Muscle layer of duodenum (tissue), 2 donors: ENCODE measurements at regions not wholly inside any gene's neighbourhood (a gene's known extent, or its start where the extent isn't known, plus 50 kb on each side); places are given as distances from the start of the nearest gene placed in this dataset.
"Not testable (repeated sequence)": the region's sequence is repeated elsewhere in the genome, so short reads cannot be mapped to it uniquely, and the experiment has no call there.

ENCODE experiments used
- H3K27ac ChIP-seq: one replicate; pipeline ENCODE4 v1.7.0; 2013; ENCODE audit warnings: mild to moderate bottlenecking, low read length
- H3K27me3 ChIP-seq: one replicate; pipeline ENCODE4 v1.7.0; 2013; ENCODE audit warnings: low read depth, mild to moderate bottlenecking, control low read depth, low read length
- H3K36me3 ChIP-seq, 2 donors: one replicate each; pipeline ENCODE4 v1.7.0; 2013; ENCODE audit warnings: low read length in 2 of 2, control low read depth in 1 of 2, mild to moderate bottlenecking in 1 of 2; ENCODE audit not compliant: insufficient read depth in 2 of 2, control insufficient read depth in 1 of 2
- H3K4me1 ChIP-seq, 2 donors: one replicate each; pipeline ENCODE4 v1.7.0; 2013; ENCODE audit warnings: low read length in 2 of 2, mild to moderate bottlenecking in 2 of 2, control low read depth in 1 of 2, moderate library complexity in 1 of 2; ENCODE audit not compliant: insufficient read depth in 2 of 2, control insufficient read depth in 1 of 2
- H3K4me3 ChIP-seq, 2 donors: one replicate each; pipeline ENCODE4 v1.7.0; 2013; ENCODE audit warnings: low read length in 2 of 2, low read depth in 1 of 2, mild to moderate bottlenecking in 1 of 2
- H3K9me3 ChIP-seq, 2 donors: one replicate each; pipeline ENCODE4 v1.7.0; 2013; ENCODE audit warnings: low read length in 2 of 2, control low read depth in 1 of 2, mild to moderate bottlenecking in 1 of 2; ENCODE audit not compliant: control insufficient read depth in 1 of 2
- donor health status: healthy.

DNA sequence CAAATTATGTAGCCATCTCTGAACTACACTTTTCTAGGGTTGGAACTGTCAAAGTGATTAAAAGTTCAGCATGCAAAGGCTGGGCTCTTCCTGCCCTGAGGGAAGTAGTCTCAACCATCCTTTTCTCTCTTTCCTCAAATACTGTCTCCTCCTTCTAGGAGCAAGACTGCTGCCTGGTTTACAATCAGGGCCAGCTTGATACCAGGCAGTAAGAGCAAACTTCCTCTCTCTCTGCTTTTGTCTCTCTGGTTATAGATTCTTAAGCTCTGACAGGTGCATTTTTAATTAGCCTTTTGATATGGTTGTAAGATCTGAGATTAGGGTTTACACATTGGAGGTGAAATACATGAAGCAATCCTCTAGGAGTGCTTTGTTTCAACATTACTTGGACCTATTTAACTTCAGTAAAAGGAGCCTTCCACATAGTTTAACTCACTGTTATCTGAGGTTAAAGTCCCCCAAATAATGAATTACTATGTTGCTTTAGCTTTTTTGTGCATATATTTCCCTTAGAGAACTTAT, 436.1 kb downstream of the SPATA31D1 start:
- Histone ChIP-seq H3K4me1 (no peaks in the 10 kb centered on the region), H3K36me3 (no peaks in the 10 kb centered on the region), H3K9me3 (no peaks in the 10 kb centered on the region), H3K27me3 (no peaks in the 10 kb centered on the region), H3K4me3 (no peak overlapping the region), H3K27ac (no peak overlapping the region)

DNA sequence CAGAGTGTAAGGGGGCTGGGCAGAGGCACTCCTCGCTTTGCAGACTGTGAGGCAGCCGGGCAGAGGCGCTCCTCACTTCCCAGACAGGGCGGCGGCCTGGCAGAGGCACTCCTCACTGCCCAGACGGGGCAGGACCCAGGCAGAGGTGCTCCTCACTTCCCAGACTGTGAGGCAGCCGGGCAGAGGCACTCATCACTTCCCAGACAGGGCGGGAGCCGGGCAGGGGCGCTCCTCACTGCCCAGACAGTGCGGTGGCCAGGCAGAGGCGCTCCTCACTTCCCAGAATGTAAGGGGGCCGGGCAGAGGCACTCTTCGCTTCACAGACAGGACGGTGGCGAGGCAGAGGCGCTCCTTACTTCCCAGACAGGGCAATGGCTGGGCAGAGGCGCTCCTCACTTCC, 442.5 kb downstream of the SPATA31D1 start:
- no peaks in the 10 kb centered on the region for H3K4me1 ChIP-seq
- H3K36me3 ChIP-seq: no peaks in the 10 kb centered on the region
- H3K9me3 ChIP-seq: peaks cover 0 to 3% of the 10 kb centered on the region in 2 donors
- H3K4me3 ChIP-seq: no peak overlapping the region
- no peak overlapping the region for H3K27ac ChIP-seq
- H3K27me3 ChIP-seq: no peaks in the 10 kb centered on the region

DNA sequence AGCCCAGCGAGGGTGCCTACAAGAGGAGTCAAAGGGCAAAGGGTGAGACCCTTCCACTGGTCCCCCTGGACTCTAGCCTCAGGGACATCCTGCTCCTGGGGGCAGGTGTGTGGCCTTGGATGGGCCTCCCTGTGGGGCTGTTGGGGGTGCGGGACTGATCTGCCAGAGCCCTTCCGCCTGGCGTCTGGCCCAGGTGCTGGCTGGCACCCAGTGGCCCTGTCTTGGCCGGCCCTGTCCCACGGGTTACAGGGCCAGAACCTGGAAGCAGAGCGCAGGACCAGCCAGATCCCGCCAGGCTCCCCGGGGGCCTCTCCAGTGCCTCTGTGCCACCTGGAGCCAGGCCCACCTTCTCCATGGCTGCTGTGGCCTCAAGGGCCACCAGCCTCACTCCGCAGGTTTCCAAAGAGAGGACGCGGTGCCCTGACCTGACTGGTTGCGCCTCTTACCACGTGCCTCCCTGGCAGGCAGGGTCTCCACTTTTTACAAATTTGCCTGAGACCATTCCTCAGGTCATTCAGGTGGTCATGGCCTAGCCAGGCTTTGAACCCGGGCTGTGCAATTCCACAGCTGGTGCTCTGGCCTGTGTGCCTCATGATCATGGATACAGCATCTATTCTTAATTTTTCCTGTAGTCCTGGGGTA, 444.8 kb downstream of the SPATA31D1 start:
- H3K27me3 ChIP-seq, H3K4me1 ChIP-seq, H3K36me3 ChIP-seq, H3K9me3 ChIP-seq, H3K4me3 ChIP-seq, H3K27ac ChIP-seq: not testable (repeated sequence)

DNA sequence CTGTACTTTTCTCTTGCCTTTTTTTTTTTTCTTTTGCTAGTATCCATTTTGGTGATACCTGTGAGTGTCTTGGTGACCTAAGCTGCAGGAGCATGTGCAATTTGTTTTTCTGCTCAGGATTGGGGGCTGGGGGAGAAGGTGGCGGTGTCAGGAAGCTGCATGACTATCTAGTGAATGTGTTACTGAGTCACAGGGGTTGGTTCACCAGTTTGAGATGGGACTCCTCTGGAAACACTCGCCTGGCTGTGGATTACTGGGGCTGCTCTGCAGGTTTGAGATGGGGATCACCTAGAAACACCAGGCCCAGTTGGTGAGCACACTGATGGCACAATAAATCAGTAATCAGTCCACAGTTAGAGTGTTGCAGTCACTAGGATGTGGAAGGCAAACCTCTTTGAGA, 447.9 kb downstream of the SPATA31D1 start:
- no peak overlapping the region for H3K4me3 ChIP-seq
- no peaks in the 10 kb centered on the region for H3K27me3 ChIP-seq
- H3K4me1 ChIP-seq: no peaks in the 10 kb centered on the region
- H3K9me3 ChIP-seq: peaks cover 0 to 16% of the 10 kb centered on the region in 2 donors
- no peaks in the 10 kb centered on the region for H3K36me3 ChIP-seq
- no peak overlapping the region for H3K27ac ChIP-seq

DNA sequence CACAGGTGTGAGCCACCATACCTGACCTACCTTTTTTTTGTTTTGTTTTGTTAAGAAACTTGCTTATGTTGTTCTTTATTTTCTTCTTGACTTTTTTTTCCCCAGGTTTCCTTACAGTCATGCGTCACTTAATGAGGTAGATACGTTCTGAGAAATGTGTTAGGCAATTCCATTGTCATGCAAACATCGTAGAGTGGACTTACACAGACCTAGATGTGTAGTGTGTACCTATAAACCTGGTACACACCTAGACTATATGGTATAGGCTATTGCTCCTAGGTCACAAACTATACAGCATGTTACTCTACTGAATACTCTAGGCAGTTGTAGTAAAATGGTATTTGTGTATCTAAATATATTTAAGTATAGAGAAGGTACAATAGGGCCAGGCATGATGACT, 448.6 kb downstream of the SPATA31D1 start:
- H3K9me3 ChIP-seq: peaks cover 0 to 16% of the 10 kb centered on the region in 2 donors
- H3K27me3 ChIP-seq, H3K27ac ChIP-seq, H3K4me3 ChIP-seq, H3K36me3 ChIP-seq, H3K4me1 ChIP-seq: not testable (repeated sequence)

DNA sequence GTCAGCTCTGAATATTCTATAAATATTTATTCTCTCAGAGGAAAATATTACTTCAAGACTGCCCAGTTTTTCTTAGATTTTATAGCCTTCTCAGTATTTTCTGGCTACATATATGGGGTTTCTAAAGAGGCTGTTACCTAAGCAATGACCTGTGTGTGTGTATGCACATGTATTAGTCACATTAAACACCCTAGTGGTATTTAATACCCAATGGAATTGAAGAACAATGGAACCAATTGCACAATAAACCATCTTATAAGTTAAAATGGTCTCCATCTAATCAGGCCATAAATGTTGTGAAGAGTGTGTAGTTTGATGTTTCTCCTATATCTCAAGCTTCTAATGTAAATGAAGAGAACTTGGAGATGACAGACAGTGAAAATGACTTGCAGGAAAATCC, 450.0 kb downstream of the SPATA31D1 start:
- H3K27ac ChIP-seq: no peak overlapping the region
- H3K4me3 ChIP-seq: no peak overlapping the region
- no peaks in the 10 kb centered on the region for H3K36me3 ChIP-seq
- no peaks in the 10 kb centered on the region for H3K4me1 ChIP-seq
- H3K9me3 ChIP-seq: peaks cover 0 to 16% of the 10 kb centered on the region in 2 donors
- no peaks in the 10 kb centered on the region for H3K27me3 ChIP-seq

DNA sequence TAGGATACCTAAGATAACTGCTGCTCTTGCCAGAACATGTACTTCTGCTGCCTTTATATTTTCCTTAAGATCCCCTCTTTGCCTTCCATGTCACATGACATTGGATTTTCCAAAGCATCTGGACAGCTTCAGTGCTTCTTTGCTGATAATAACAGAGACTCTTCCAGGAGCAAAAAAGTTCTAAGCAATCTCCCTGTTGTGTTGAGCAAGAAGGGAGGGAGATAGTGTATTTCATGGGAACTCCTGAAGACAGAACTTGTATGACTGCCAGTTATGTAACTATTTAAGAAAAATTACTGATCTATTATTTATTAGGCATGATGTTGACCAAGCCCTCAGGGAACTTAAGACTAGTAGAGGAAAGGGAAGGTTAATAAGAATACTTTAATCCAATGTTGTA, 454.7 kb downstream of the SPATA31D1 start:
- Histone ChIP-seq H3K36me3 (no peaks in the 10 kb centered on the region), H3K27ac (no peak overlapping the region), H3K27me3 (no peaks in the 10 kb centered on the region), H3K4me3 (no peak overlapping the region), H3K9me3 (peaks cover 13 to 31% of the 10 kb centered on the region in 2 donors), H3K4me1 (no peaks in the 10 kb centered on the region)

DNA sequence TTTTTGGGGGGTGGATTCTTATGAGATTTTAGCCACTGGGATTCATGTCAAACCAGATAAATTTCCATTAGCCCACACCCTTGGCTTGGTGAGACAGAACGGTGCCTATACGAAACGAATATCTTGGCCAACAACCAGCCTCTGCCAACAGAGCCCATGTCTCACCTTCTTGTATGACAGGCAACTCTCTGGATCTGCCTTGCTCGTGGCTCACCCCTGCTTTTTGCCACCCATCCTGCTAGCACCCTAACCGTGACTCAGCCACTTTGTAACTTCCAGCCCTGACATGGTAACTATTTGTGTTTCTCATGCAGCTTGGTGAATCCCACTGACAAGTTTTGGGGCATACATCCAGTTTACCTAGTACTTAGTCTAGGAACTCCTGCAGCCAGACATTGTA, 457.0 kb downstream of the SPATA31D1 start:
- peaks cover 13 to 27% of the 10 kb centered on the region in 2 donors for H3K9me3 ChIP-seq
- H3K4me3 ChIP-seq: no peak overlapping the region
- H3K27me3 ChIP-seq: no peaks in the 10 kb centered on the region
- H3K27ac ChIP-seq: no peak overlapping the region
- no peaks in the 10 kb centered on the region for H3K36me3 ChIP-seq
- no peaks in the 10 kb centered on the region for H3K4me1 ChIP-seq

DNA sequence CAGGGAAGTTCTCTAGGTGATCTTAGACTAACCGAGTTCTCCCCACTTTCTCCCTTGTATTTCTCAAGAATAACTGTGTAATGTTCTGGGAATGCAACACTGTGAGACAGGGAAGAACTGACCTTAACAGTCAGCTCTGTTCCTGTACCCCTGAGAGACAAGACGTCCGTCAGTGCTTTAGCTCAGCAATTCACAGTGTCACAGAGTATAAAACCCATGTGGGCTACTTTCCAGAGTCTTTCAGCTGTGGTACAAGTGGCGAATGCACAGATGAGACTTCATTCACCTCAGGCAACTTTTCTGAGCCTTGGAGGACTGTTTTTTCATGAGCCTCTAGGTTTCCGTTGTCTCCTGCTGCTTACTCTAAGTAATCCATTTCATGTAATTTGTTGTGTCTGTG, 458.8 kb downstream of the SPATA31D1 start:
- Histone ChIP-seq H3K36me3 (no peaks in the 10 kb centered on the region), H3K4me3 (peak overlapping the region in 1 of 2 donors; percentile 20), H3K27me3 (no peaks in the 10 kb centered on the region), H3K4me1 (no peaks in the 10 kb centered on the region), H3K27ac (no peak overlapping the region), H3K9me3 (peaks cover 13 to 24% of the 10 kb centered on the region in 2 donors)

DNA sequence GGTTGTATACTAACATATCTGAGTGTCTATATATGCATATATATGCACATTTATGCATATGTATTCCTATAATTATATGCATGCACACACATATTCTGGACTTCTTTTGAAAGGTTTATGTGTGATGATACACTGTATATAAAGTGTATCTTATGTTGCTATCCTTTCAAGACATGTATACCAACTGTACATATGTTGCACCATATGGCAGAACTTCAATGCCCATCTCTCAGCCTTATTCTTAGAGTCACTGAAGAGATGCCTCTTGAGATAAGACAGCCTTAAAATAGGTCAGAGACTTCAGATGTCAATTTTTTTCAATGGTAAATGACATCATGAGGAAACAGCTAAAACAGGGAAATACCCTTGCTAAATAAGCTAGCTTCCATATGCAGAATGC, 461.4 kb downstream of the SPATA31D1 start:
- Histone ChIP-seq H3K36me3 (no peaks in the 10 kb centered on the region), H3K27ac (no peak overlapping the region), H3K27me3 (no peaks in the 10 kb centered on the region), H3K9me3 (peaks cover 13 to 28% of the 10 kb centered on the region in 2 donors), H3K4me1 (no peaks in the 10 kb centered on the region), H3K4me3 (no peak overlapping the region)

DNA sequence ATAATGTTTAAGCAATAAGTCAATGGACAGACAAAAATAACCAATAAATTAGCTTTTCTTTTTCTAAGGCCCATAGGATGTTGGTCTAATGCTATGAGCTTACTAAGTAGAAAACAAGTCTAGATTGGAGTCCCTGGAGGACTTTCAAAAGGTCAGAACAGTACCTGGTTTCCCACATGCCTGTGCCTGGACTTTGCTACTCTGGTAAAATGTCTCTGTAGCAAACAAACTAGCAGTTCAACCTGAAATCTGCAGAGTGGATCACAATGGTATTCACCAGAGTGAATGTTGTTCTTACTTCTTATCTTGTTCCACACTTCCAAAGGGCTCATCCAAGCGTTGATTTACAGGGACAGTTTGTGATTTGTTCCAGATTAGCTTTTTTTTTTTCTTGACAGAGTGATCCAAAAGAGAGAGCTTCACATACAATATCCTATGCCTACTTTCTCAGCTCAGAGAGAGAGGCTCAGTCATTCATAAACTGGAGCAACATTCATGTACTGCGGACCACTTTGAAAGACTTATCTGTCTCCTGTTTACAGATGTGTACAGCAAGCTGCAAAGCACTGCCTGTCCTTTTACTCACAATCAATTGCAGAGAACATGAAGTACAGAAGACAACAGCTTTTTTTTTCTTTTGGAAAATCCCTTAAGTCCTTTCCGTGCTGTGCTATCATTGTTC, 466.1 kb downstream of the SPATA31D1 start:
- Histone ChIP-seq H3K27ac (no peak overlapping the region), H3K4me1 (no peaks in the 10 kb centered on the region), H3K36me3 (no peaks in the 10 kb centered on the region), H3K27me3 (no peaks in the 10 kb centered on the region), H3K4me3 (no peak overlapping the region), H3K9me3 (peaks cover 0 to 10% of the 10 kb centered on the region in 2 donors)
